ENCODE measurements at regions not wholly inside any gene's neighbourhood (a gene's known extent, or its start where the extent isn't known, plus 50 kb on each side); places are given as distances from the start of the nearest gene placed in this dataset.

DNA sequence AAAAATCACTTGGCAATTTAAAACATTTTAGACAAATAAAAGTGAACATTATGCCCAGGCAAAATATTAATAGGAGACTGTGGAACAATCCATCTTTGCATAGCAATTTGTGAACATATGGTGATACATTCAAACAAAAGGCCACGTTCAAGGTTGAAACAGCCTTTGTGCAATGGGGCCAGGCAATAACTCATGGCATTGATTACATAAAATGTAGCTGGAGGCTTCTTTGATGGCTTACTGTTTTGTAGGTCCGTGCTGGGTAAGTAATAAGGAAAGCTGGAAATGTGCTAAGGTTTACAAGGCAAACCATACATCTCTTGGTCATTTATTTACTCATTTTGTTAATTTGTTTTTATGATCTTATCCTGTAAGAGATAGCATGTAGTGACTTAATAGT, 651.8 kb downstream of the KCTD16 start:
- no peak for TF ChIP-seq EZH2 (IDR thresholded peaks at IDR 0.05; ENCODE audit: insufficient read depth, poor library complexity, severe bottlenecking)
- TF ChIP-seq EZH2phosphoT487 (IDR thresholded peaks at IDR 0.05; ENCODE audit: insufficient read depth, low read depth) = no peak
